CD4-positive, alpha-beta T cell treated with Interleukin-2 at 100 ng/mL for 4 hours (primary cell): ENCODE measurements at regions not wholly inside any gene's neighbourhood (a gene's known extent, or its start where the extent isn't known, plus 50 kb on each side); places are given as distances from the start of the nearest gene placed in this dataset.

ENCODE experiments used
- DNase-seq: peaks from one replicate; pipeline ENCODE4 v3.0.0-alpha.2; 2020; ENCODE audit warnings: low spot score

- no peak for DNase-seq
Observed at GRCh38 chr5:68161156-68161555, 54.4 kb upstream of the PIK3R1 start.

DNA sequence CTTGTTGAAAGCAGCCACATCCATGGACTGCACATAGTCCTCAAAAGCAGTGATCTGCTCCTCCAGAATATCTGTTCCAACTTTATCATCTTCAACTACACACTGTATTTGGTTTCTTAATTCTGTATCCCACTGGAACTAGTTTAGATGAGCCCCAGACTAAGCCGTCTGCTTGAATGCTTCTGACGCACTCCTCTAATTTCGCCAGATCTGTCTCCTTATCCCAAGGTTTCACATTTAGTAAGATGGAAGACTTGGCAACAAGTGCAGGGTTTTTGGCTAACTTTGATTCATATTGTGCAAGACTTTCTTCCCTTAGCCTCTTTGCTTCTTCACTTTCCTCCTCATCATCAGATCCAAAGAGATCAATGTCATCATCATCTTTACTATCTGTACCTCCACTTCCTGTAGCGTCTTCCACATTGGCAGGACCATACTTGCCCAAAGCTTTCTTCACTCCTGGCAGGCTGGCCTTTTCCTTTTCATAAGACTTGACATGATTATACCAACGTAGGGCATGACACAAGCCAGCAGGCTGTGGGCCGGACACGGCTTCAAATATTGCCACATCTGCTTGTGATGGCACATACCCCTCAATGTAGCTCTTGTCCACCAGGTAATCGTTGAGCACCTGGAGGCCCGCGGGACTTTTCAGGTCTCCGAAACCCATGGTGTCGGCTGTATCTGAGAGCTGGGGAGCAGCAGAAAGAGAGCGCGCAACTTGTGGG, 56.2 kb upstream of the PIK3R1 start:
- no peak for DNase-seq

- no peak for DNase-seq
Observed at GRCh38 chr5:68155940-68156339, 59.6 kb upstream of the PIK3R1 start.

DNA sequence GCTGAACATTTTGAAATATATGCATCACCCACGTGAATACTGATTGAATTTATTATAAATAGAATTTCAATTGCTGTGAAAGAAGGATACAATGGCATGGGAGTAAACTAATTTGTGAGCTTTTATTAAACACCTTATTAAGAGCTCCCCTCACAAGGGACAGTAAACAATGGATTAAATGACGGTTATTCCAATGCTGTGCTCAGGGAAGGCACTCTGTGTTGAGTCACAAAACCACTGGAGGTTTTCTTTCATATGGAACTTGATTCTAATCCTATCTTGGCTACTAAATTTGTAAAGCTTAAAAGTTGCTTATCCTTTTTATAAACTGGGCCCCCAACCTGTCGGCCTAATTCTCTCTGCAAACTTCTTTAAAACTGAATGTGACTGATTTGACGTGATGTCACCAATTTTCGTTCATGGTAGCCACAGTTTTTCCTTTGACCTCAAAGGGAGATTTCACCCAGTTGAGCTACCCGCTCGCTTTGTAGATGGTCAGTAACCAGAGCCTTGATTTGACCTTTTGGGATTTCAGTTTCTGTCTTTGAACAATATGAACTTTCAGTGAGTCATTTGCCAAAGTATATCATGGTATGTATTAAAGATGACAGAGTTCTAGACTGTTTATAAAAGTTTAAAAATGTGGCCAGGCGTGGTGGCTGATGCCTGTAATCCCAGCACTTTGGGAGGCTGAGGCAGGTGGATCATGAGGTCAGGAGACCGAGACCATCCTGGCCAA, 61.3 kb upstream of the PIK3R1 start:
- DNase-seq: no peak

GRCh38 chr5:68151812-68152211, 63.7 kb upstream of the PIK3R1 start:
- DNase-seq: no peak

DNA sequence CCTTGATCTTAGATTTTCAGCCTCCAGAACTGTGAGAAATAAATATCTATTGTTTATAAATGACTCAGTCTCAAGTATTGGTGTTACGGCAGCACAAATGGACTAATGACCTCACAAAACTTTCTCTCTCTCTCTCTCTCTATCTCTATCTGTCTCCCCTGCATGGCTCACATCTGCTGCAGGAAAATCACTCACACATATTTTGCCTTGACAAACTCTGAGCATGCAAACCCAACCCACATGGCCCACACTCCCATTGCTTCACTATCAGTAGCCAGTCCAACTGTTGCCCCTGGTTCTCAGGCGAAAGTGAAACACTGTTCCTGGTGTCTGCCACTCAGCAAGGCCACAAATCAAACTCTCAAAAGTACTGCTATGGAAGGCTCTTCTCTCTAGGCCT, 66.4 kb upstream of the PIK3R1 start:
- no peak for DNase-seq

DNA sequence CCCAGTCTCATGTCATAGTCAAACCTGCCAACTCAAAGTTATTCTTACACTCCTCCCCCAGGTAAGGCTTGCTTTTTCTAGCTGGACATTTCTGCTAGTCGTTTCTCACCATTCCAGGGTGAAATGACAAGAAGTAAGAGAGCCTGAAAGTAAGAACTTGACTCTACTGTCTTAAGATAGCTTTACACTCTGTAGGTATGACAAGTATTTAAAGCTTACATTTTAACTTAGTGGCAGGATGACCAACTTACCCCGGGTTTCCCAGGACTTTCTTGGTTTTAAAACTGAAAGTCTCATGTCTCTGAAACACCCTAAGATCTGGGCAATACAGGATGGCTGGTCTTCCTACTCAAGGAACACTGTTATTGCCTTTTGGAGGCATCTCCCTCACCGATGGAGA, 67.5 kb upstream of the PIK3R1 start:
- no peak for DNase-seq

GRCh38 chr5:68147659-68148058, 67.9 kb upstream of the PIK3R1 start:
- DNase-seq: no peak

- DNase-seq: peak; percentile 48
Observed at GRCh38 chr5:68141494-68141893, 74.1 kb upstream of the PIK3R1 start.

DNA sequence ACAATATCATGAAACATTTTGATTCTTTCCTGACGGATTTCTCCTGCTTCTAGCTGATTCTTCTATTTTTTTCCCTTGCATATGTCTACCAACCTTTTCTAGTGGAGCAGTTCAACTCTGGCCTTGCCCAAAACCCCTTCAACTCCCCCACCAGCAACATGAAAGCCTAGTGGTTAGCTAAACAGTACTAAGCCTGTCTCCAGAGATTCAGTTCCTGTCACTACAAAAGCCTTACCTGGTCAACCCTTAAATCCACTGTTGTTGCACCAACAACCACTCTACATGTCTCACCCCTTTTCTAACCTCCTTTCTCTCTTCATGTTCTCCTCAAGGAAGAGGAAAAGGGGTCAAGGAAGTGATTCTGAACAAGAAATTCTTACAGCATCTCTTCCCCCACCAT, 74.8 kb upstream of the PIK3R1 start:
- no peak for DNase-seq

GRCh38 chr5:68139611-68140441, 75.7 kb upstream of the PIK3R1 start:
- DNase-seq: no peak

GRCh38 chr5:68137511-68138140, 77.9 kb upstream of the PIK3R1 start:
- no peak for DNase-seq

DNA sequence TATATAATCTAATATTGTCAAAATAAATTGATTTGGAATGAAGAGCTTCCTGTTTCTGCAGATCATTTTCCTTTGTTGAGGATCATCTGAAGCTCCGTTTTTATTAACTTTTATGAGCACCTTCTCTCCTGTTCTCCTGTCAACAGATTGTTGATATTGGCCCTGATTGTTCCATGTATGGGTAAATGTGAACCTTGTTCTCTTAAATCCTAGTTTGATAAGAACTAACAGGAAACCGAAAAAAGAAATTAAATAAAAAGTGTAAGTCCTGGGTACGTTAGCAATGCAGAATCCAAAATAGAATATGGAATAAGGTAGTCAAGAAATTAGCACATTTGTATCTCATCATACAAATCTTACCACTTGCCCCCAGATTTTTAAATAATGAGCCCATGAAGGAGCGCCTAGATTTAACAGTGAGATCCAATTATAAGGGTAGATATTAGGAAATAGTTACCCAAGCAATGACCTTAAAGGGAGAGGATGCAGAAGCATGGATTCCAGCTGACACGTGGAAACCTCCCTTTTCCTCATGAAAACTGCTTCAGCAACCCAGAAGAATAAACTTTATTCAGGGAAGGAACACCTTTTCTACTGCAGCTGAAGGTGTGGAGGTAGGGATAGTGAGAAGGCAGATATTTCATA, 80.8 kb upstream of the PIK3R1 start:
- DNase-seq: no peak

- DNase-seq: no peak
Observed at GRCh38 chr5:68134033-68134668, 81.4 kb upstream of the PIK3R1 start.

- no peak for DNase-seq
Observed at GRCh38 chr5:68130253-68130652, 85.3 kb upstream of the PIK3R1 start.

DNA sequence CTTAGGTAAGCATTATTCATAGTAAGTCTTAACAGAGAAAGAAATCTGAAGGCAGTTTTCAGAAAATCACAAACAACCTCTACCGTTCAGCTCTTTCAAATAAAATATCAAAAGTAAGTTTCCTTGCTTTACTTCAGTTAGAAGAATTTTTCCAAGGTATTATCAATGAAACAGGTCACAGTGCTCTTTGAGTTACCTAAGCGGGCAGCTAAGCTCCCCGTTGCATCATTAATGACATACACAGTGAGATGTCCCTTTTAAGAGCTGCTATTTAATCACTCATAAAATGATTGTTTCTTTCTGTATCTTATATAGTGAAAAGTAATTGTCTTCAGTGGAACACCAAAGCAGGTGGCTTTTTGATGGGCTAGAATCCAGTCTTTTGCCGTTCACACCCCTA, 86.2 kb upstream of the PIK3R1 start:
- no peak for DNase-seq

DNA sequence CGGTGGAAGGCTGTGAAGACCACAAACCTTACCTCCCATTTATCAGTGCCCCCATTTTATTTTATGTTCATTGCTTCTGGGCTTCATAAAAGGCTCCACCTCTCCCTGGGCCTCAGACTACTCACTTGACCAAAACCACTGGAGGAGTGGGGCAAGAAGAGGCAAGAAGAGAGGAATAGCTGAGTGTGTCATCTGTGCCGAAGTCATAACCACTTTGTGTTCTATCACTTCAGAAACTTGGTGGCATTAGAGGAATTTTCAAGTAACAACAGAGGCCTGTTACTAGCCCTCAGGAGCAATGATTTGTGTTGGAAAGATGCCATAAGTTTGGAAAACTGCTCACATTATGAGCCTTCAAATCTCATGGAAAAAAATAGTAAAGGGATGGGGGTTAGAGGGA, 88.7 kb upstream of the PIK3R1 start:
- DNase-seq: no peak

DNA sequence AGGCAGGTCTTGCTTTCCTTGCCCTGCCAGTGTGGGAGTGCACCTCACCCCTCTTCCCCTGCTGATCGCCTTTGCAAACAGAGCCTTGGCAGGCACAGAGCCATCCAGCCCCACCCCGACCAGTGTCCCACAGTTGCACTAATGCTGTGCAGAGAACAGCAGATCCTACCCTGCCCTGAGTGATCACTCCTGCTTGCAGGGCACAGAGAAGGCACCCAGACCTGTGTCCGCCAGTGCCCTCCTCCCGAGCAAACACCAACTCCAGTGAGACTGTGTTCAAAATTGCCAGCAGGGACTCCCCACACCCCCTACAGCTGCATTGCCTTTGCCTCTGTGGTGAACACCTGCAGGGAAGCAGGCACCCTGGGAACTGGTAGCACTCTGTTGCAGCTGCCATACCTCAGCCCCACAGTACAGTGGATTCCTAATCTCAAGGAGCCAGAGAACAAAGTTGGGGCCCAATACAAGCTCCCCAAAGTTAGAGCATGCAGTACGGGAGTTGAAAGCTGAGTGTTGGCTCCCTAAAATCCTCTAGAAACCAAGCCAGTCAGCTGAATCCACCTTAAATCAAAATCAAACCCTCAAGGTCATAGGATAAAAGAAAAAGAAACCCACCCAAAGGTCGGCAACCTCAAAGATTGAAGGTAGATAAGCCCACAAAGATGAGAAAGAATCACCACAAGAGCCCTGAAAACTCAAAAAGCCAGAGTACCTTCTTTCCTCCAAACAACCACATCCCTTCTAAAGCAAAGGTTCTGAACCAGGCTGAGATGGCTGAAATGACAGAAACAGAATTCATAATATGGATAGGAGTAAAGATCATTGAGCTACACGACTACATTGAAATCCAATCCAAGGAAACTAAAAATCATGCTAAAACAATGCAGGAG, 92.9 kb upstream of the PIK3R1 start:
- no peak for DNase-seq

- DNase-seq: no peak
Observed at GRCh38 chr5:68116868-68117411, 98.6 kb upstream of the PIK3R1 start.

DNA sequence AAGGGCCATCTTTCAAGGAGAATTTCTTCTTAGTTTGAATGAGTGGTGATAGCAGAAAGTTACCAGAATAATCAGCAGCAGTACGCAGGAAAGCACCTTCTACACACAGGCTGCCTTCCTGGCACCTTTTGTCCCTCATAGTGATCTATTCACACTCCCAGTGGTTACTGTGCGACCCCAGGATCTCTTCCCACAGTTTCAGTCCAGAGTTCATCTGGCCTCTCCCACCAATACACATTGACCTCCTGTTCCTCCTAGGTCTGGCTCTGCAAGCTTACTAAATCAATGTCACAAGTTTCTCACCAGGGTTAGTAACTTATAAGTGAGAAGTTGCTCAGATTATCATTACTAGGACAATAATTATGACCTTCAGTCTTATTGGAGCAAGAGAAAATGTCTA, 99.1 kb upstream of the PIK3R1 start:
- no peak for DNase-seq
